ENCODE measurements at regions not wholly inside any gene's neighbourhood (a gene's known extent, or its start where the extent isn't known, plus 50 kb on each side); places are given as distances from the start of the nearest gene placed in this dataset.

- no peaks in the 10 kb centered on the region for H3K4me1 ChIP-seq
- ChIA-PET POLR2A (no interaction called here), CTCF (no interaction called here)
- no peaks in the 10 kb centered on the region for H3K9me3 ChIP-seq
- DNase-seq (ENCODE audit: low read depth in 1 of 2, low spot score in 1 of 2) (no peak), FAIRE-seq (no peak), ATAC-seq (no peak)
- no peak overlapping the region for H3K4me3 ChIP-seq
- TF ChIP-seq, protein P1, sequence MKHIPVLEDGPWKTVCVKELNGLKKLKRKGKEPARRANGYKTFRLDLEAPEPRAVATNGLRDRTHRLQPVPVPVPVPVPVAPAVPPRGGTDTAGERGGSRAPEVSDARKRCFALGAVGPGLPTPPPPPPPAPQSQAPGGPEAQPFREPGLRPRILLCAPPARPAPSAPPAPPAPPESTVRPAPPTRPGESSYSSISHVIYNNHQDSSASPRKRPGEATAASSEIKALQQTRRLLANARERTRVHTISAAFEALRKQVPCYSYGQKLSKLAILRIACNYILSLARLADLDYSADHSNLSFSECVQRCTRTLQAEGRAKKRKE (CRISPR knock-in tag; IDR thresholded peaks at IDR 0.05; ENCODE audit: low read depth), result no peak
- TF ChIP-seq ZC3H11A (IDR thresholded peaks at IDR 0.05) (no peak), FOSL2 (IDR thresholded peaks at IDR 0.05) (no peak), FOSL2 (CRISPR knock-in tag; IDR thresholded peaks at IDR 0.05) (no peak), FOXS1 (CRISPR knock-in tag; IDR thresholded peaks at IDR 0.05) (no peak), ZSCAN20 (CRISPR knock-in tag; IDR thresholded peaks at IDR 0.05) (no peak), HOXB13 (CRISPR knock-in tag; IDR thresholded peaks at IDR 0.05; ENCODE audit: low read depth) (no peak), ZNF302 (CRISPR knock-in tag; IDR thresholded peaks at IDR 0.05) (no peak), E2F6 (IDR thresholded peaks at IDR 0.05; ENCODE audit: borderline replicate concordance, low read depth) (no peak), FOSB (CRISPR knock-in tag; IDR thresholded peaks at IDR 0.05) (no peak), JUNB (IDR thresholded peaks at IDR 0.05) (no peak), TP53 (CRISPR knock-in tag; IDR thresholded peaks at IDR 0.05) (no peak), CBX8 (IDR thresholded peaks at IDR 0.05) (no peak), NPAS2 (CRISPR knock-in tag; IDR thresholded peaks at IDR 0.05; ENCODE audit: borderline replicate concordance) (no peak)
- TF ChIP-seq, protein P2, sequence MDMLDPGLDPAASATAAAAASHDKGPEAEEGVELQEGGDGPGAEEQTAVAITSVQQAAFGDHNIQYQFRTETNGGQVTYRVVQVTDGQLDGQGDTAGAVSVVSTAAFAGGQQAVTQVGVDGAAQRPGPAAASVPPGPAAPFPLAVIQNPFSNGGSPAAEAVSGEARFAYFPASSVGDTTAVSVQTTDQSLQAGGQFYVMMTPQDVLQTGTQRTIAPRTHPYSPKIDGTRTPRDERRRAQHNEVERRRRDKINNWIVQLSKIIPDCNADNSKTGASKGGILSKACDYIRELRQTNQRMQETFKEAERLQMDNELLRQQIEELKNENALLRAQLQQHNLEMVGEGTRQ (IDR thresholded peaks at IDR 0.05), result no peak
- H3K27ac ChIP-seq, result no peak overlapping the region
- H3K4me2 ChIP-seq, result no peak overlapping the region
Measured at GRCh38 chr2:41031282-41031681, 579.4 kb upstream of the SLC8A1 start.

- no peak for TF ChIP-seq POLR2A (IDR thresholded peaks at IDR 0.05; ENCODE audit: low read length)
- no peak for TF ChIP-seq FOXS1 (CRISPR knock-in tag; IDR thresholded peaks at IDR 0.05)
- no peak for TF ChIP-seq E2F6 (IDR thresholded peaks at IDR 0.05; ENCODE audit: borderline replicate concordance, low read depth)
- no peak for TF ChIP-seq KDM5A (IDR thresholded peaks at IDR 0.05)
- TF ChIP-seq BHLHE40 (IDR thresholded peaks at IDR 0.05; ENCODE audit: low read depth, low read length), result no peak
- no peak for TF ChIP-seq CHD4 (IDR thresholded peaks at IDR 0.05; ENCODE audit: borderline replicate concordance)
- TF ChIP-seq, protein P1 (CRISPR knock-in tag; IDR thresholded peaks at IDR 0.05; ENCODE audit: low read depth), result no peak
- ATAC-seq (no peak), FAIRE-seq (no peak), DNase-seq (ENCODE audit: low read depth in 1 of 2, low spot score in 1 of 2) (no peak)
- no peak overlapping the region for H3K4me2 ChIP-seq
- H3K4me1 ChIP-seq, result no peaks in the 10 kb centered on the region
- POLR2A ChIA-PET, result no interaction called here
- no peak overlapping the region for H3K27ac ChIP-seq
- CTCF ChIA-PET, result interaction anchor here (1.0 kb wide), 1 partner anchor 13 kb away, joined by 3 read pairs; no protein-coding TSS in a partner anchor
- H3K9me3 ChIP-seq, result no peaks in the 10 kb centered on the region
- WGBS (ENCODE audit: missing lambda C conversion rate), result 22% methylated on average over 4 of the region's 4 CpGs
- H3K4me3 ChIP-seq, result no peak overlapping the region
Measured at GRCh38 chr2:41032715-41033114, 580.8 kb upstream of the SLC8A1 start.

GRCh38 chr2:41033127-41033526 lies 581.2 kb upstream of the SLC8A1 start:
- TF ChIP-seq CBX8 (IDR thresholded peaks at IDR 0.05), result no peak
- TF ChIP-seq EHF (CRISPR knock-in tag; IDR thresholded peaks at IDR 0.05), result no peak
- no peak for TF ChIP-seq FOXS1 (CRISPR knock-in tag; IDR thresholded peaks at IDR 0.05)
- TF ChIP-seq TP53 (CRISPR knock-in tag; IDR thresholded peaks at IDR 0.05), result no peak
- TF ChIP-seq, protein P3, sequence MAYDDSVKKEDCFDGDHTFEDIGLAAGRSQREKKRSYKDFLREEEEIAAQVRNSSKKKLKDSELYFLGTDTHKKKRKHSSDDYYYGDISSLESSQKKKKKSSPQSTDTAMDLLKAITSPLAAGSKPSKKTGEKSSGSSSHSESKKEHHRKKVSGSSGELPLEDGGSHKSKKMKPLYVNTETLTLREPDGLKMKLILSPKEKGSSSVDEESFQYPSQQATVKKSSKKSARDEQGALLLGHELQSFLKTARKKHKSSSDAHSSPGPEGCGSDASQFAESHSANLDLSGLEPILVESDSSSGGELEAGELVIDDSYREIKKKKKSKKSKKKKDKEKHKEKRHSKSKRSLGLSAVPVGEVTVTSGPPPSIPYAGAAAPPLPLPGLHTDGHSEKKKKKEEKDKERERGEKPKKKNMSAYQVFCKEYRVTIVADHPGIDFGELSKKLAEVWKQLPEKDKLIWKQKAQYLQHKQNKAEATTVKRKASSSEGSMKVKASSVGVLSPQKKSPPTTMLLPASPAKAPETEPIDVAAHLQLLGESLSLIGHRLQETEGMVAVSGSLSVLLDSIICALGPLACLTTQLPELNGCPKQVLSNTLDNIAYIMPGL (CRISPR knock-in tag; IDR thresholded peaks at IDR 0.05; ENCODE audit: borderline replicate concordance), result no peak
- ChIA-PET CTCF (no interaction called here), POLR2A (no interaction called here)
- Histone ChIP-seq H3K4me2 (no peak overlapping the region), H3K4me1 (no peaks in the 10 kb centered on the region), H3K9me3 (no peaks in the 10 kb centered on the region), H3K27ac (no peak overlapping the region), H3K4me3 (no peak overlapping the region)
- ATAC-seq, result no peak
- DNase-seq (ENCODE audit: low read depth in 1 of 2, low spot score in 1 of 2), result no peak
- no peak for FAIRE-seq
- 12% methylated on average over 6 of the region's 6 CpGs for WGBS (ENCODE audit: missing lambda C conversion rate)

All from A549 (cell line).